ENCODE measurements at regions not wholly inside any gene's neighbourhood (a gene's known extent, or its start where the extent isn't known, plus 50 kb on each side); places are given as distances from the start of the nearest gene placed in this dataset.

- peak; percentile 38 for DNase-seq (ENCODE audit: low read depth)
Measured at GRCh38 chr4:110778521-110778920, 155.6 kb upstream of the PITX2 start.

DNA sequence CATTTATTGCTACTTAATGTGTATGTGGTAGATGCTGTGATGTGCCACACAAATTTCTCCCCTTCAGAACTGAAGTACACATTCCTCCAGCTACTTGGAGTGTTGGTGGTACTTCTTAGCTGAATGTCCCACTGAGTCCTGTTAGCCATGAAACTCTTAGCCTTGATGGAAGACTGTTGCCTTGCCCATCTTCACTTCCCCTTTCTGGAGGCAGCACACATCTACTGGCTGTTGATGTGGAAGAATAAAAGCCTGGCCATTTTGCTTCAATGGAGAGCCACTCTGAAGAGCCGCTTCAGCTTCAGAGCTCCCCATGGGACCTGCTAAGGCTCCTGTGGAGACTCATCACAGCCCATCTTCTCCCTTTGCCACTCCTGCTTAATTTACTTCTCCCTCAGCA, 157.7 kb upstream of the PITX2 start:
- no peak for DNase-seq (ENCODE audit: low read depth)

DNA sequence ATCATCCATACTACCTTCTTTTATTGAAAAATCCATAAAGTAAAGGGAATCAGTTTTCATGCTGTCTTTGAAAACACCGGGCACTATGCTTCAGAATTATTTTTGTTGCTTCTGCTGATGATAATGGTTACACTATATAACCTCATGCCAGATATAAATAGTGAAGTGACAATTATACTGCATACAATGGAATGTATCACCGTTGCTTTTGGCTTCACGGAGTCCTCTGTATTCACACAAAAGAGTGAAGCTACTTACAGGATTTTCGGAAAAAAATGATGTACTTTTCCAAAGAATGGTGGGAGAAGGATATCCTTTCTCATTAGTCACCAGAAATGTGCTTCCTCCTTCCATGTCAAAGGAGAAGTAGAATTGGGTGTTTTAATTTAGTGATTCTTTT, 159.1 kb upstream of the PITX2 start:
- no peak for DNase-seq (ENCODE audit: low read depth)

GRCh38 chr4:110787109-110787508, 164.2 kb upstream of the PITX2 start:
- peak; percentile 54 for DNase-seq (ENCODE audit: low read depth)

DNA sequence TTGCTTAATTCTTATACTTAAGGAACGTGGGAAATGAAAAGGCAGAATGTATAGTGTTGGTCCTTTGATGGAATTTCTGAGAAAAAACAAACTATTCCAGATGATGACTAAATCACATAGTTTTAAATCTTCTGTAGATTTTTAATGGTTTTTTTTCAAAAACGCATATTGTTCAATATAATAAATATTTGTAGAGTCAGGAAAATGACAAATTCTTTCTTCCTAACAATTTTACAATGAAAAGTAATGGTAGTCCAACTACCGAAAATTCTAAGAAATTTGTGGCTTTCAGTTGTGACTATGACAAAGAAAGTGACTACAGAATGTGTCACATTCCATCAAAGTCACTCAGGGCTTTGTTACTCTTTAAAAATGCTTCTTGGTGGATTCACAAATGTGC, 164.8 kb upstream of the PITX2 start:
- DNase-seq (ENCODE audit: low read depth): peak; percentile 35

DNA sequence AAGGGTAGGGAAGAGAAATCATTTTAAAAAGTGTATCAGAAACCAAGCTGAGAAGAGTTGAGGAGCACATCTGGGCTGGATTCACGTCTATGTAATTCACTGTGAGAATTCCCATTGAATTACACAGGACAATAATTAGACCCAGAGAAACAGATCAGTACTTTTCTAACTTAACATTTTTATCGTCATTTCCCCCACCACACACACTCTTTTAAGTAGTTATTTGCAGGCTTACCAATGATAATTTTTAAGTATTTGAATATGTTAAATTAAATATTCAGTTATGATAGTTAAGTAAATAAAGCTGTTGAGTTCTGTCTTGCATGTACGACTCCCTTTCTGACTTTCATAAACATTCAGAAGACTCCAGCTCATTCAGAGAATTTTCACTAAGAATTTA, 165.4 kb upstream of the PITX2 start:
- DNase-seq (ENCODE audit: low read depth): no peak

DNA sequence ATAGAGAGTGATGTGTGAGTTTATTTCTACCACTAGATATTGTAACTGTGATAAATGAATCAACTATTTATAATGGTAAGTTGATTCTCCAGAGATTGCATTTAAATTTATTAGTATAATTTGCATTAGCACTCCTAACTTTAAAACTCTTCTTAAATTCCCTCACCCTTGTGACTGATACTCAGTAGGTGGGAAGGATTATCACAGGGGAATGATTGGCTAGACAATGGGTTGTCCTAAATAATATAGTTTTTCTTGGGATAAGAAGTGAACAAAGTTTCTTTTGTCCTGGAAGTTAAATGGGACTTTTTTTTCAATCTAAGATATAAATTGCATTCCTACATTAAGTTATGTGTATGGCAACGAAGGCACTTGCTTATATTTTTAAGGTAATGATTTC, 169.2 kb upstream of the PITX2 start:
- DNase-seq (ENCODE audit: low read depth): no peak

GRCh38 chr4:110793381-110793801, 170.5 kb upstream of the PITX2 start:
- peak; percentile 51 for DNase-seq (ENCODE audit: low read depth)

GRCh38 chr4:110793890-110794554, 171.1 kb upstream of the PITX2 start:
- DNase-seq (ENCODE audit: low read depth): peak; percentile 10

DNA sequence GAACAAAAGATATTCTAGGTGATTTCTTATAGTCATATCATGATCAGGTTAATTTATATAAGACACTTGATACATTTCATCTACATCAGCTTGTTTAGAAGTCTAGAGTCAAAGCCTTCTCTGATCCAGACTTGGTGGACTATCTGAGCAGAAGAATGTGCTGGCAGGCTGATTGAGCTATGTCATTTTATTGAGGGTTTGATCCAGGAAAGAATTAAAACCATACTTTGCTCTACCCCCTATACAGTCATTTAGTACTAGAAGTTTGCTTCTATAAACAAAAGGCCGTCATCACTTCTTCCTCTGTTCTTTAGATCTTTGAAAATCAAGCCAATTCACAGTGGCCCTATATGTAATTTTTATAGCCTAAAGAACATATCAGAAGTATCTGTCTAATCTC, 173.1 kb upstream of the PITX2 start:
- no peak for DNase-seq (ENCODE audit: low read depth)

- no peak for DNase-seq (ENCODE audit: low read depth)
Measured at GRCh38 chr4:110797486-110797885, 174.6 kb upstream of the PITX2 start.

DNA sequence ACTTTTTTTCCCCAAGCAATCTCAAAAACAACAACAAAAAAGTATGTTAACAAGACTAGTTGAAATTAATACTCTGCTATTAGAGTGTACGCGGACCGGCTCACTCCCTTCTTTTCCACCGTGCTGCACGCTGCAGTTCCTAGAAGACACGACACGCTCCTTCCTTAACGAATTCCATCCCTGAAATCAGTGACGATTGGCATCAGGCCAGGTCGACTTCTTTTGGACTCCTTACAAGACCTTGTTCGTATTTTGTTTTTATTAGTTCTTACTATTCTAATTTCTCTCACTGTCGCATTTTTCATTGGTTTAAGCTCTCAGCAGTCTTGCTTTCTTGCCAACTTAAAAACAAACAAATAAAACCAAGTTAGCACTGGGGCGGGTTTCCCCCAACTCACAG, 175.8 kb upstream of the PITX2 start:
- DNase-seq (ENCODE audit: low read depth): peak; percentile 18

- no peak for DNase-seq (ENCODE audit: low read depth)
Measured at GRCh38 chr4:110799211-110799610, 176.3 kb upstream of the PITX2 start.

DNA sequence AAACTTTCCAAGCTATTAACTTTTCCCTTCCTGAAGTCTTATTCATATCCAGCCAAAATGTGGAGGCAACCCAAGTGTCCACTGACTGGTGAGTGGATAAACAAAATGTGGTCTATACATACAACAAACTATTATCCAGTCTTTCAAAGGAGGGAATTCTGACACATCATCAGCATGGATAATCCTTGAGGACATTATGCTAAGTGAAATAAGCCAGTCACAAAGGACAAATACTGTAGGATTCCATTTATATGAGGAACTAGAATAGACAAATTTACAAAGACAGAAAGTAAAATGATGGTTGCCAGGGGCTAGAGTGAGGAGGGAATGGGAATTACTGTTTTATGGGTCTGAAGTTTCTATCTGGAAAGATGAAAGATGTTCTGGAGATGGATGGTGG, 178.7 kb upstream of the PITX2 start:
- DNase-seq (ENCODE audit: low read depth): no peak

DNA sequence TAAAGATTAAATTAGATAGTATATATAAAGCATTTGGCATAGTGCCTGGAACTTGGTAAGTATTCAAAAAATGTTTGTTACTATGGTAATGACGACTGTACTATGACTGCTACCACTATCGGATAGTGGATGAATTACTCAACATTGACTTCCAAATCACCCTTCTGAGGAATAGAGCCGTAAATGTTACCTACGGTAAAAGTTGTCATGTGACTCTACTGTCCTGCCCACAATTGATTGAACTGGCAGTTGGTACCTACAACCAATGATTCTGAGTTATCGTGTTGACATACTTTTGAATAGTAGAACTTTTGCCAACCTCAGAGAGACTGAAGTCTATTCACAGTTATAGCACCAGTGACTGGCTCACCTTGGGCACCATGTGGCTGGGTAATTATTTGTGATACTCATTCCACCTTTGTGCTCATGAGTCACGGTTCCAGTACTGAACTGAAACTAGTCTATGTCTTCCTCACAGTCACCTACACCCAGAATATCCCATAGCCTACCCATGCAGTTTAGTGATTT, 185.5 kb upstream of the PITX2 start:
- DNase-seq (ENCODE audit: low read depth): peak; percentile 91

DNA sequence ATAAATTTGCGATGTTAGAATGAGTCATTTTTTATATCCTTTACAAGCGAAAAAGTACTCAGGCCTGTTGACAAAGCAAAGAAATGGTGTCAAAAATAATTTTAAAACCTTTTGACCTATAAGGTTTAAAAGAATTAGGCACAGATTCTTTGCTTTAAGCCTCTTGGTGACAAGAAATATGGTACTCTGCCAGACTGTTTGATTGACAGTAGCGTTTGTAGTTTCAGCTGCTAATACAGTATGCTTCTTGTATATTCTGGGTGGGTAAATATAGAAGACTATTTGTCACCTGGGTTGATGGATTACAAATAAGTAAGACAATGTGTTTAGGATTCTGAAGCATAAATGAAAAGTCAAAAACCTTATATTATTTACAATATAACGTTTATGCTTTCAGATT, 193.1 kb upstream of the PITX2 start:
- DNase-seq (ENCODE audit: low read depth): no peak

DNA sequence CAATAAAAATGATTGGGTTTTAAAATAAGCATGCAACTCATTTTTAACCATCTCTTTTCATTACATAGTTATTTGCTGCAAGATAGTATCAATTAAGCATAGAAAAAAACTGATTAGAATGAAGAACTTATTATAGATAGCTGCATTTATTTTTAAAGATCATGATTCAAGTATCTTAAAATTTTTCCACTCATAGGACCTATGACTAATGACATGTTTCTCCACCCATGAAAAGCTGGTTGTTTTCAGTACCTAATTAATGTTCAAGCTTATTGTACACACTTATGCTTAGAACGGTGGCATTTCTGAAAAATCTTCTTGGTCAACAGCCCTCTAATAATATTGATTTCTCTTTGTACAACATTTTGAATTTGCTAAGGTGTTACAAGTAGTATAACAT, 193.5 kb upstream of the PITX2 start:
- DNase-seq (ENCODE audit: low read depth): no peak

GRCh38 chr4:110821186-110821585, 198.3 kb upstream of the PITX2 start:
- no peak for DNase-seq (ENCODE audit: low read depth)

DNA sequence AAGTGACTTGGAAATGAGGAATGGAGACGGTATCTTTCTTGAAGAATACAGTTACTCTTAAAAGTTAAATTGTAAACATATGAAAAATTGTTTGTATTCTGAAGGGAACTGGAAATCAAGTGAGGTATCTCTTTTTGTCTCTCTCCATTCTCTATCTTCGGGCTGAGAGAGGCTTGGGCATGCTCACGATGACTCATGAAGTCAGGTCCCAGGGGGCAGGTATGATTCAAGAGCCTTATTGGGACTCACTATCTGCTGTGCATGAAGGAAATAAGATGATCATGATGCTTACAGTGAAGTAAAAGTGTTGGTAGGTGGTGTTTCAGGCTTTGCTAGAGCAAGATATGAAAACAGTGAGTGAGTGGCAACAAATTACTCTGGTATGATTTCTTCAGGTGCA, 200.4 kb upstream of the PITX2 start:
- peak; percentile 45 for DNase-seq (ENCODE audit: low read depth)

DNA sequence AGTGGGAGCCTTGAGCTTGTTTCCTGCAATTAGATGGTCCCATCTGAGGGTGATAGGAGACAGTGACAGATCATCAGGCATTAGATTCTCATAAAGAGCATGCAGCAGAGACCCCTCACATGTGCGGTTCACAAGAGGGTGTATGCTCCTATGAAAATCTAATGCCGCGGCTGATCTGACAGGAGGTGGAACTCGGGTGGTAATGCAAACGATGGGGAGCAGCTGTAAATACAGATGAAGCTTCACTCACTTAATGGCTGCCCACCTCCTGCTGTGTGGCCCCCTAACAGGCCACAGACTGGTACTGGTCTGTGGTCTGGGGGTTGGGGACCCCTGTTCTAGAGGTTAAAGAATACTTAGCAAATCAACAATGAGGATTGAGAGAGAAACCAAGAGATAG, 201.5 kb upstream of the PITX2 start:
- DNase-seq (ENCODE audit: low read depth): no peak

GRCh38 chr4:110826656-110827055, 203.8 kb upstream of the PITX2 start:
- DNase-seq (ENCODE audit: low read depth): no peak

GRCh38 chr4:110830461-110830860, 207.6 kb upstream of the PITX2 start:
- DNase-seq (ENCODE audit: low read depth): no peak

DNA sequence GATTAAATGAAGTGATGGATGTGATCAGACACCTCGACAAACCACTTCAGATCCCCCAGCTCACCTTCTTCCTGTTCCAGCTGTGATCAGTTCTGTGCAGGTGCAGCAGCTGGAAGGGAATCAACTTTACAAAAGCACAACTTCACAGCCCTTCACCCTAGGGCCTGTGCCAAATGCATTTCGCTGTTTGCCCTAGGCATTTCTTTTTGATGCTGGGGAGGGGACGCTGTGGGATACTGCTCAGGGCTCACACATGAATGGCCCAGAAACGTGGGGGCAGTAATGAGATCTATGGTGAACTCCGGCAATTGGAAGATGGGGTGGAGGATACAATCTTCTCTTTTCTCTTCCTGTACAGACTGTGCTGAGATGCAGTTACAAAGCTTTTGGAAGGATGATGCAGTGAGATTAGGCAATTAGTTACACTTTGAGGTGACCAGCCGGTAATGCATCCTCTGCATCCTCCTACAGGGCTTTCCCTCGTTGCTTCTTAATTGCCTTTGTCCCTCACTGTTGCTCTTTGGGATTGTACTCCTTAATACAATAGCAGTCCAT, 215.1 kb upstream of the PITX2 start:
- DNase-seq (ENCODE audit: low read depth): no peak

DNA sequence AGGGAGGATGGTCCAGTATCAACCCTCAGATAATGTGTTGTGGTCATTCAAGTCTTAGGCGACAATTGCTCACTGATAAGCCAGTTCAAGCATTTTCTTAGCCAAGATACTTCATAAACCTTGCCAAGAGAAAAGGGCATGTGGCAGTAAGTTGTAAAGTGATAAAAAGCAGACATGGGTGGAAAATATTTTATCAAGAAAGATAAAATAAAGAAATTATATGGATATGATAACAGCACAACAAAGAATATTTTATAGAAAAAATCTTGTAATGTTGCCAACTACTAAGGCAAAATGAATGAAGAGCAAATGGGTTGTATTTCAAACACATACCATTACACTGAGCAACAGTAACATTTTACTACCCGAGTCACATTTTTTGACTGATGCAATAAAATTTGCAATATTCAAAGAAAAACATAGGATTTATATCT, 217.4 kb upstream of the PITX2 start:
- peak; percentile 75 for DNase-seq (ENCODE audit: low read depth)

All from iris pigment epithelial cell (primary cell).